Mesothelial cell of epicardium (in vitro differentiated cells): ENCODE measurements at regions not wholly inside any gene's neighbourhood (a gene's known extent, or its start where the extent isn't known, plus 50 kb on each side); places are given as distances from the start of the nearest gene placed in this dataset.
"Not testable (repeated sequence)": the region's sequence is repeated elsewhere in the genome, so short reads cannot be mapped to it uniquely, and the experiment has no call there.

Experiments
- DNase-seq, 2 experiments: peaks; one replicate each; pipeline ENCODE4 v3.0.0; 2021; ENCODE audit warnings: low spot score in 2 of 2; ENCODE audit not compliant: unreplicated experiment in 2 of 2
- H3K27ac Mint-ChIP-seq: 2 replicates; pipeline ENCODE4 v1.8.0; 2021; ENCODE audit warnings: mixed read lengths
- H3K27me3 Mint-ChIP-seq: 2 replicates; pipeline ENCODE4 v1.8.0; 2021; ENCODE audit warnings: low read depth, mixed read lengths
- H3K36me3 Mint-ChIP-seq: 2 replicates; pipeline ENCODE4 v1.8.0; 2021; ENCODE audit warnings: mixed read lengths
- H3K4me1 Mint-ChIP-seq: 2 replicates; pipeline ENCODE4 v1.8.0; 2021; ENCODE audit warnings: mixed read lengths
- H3K4me3 Mint-ChIP-seq: 2 replicates; pipeline ENCODE4 v1.8.0; 2021; ENCODE audit warnings: mild to moderate bottlenecking, moderate library complexity, mixed read lengths
- H3K9me3 Mint-ChIP-seq: 2 replicates; pipeline ENCODE4 v1.8.0; 2021; ENCODE audit warnings: mixed read lengths
- CTCF ChIP-seq: fragments of 200-600 bp; sonication (generic); IDR thresholded peaks from one replicate; pipeline ENCODE4 v1.5.0; 2021; ENCODE audit warnings: antibody characterized with exemption; ENCODE audit not compliant: unreplicated experiment

- H3K4me3 Mint-ChIP-seq = no peak overlapping the region
- no peak for TF ChIP-seq CTCF
- peaks cover 9% of the 10 kb centered on the region for H3K9me3 Mint-ChIP-seq
- no peaks in the 10 kb centered on the region for H3K36me3 Mint-ChIP-seq
- H3K27me3 Mint-ChIP-seq = no peaks in the 10 kb centered on the region
- no peak overlapping the region for H3K27ac Mint-ChIP-seq
- no peak for DNase-seq
- H3K4me1 Mint-ChIP-seq = no peaks in the 10 kb centered on the region
These were observed 57.2 kb downstream of the BMP15 start for GRCh38 chrX:50967736-50968135.

GRCh38 chrX:50968871-50969635, 58.5 kb downstream of the BMP15 start:
- H3K4me1 Mint-ChIP-seq, H3K36me3 Mint-ChIP-seq, H3K27ac Mint-ChIP-seq, H3K9me3 Mint-ChIP-seq, H3K27me3 Mint-ChIP-seq, H3K4me3 Mint-ChIP-seq, DNase-seq: not testable (repeated sequence)

GRCh38 chrX:50971395-50971794, 60.9 kb downstream of the BMP15 start:
- H3K4me3 Mint-ChIP-seq = no peak overlapping the region
- no peak overlapping the region for H3K27ac Mint-ChIP-seq
- peaks cover 7% of the 10 kb centered on the region for H3K9me3 Mint-ChIP-seq
- no peak for TF ChIP-seq CTCF
- H3K4me1 Mint-ChIP-seq = no peaks in the 10 kb centered on the region
- no peaks in the 10 kb centered on the region for H3K36me3 Mint-ChIP-seq
- no peaks in the 10 kb centered on the region for H3K27me3 Mint-ChIP-seq
- DNase-seq = no peak

- no peaks in the 10 kb centered on the region for H3K36me3 Mint-ChIP-seq
- peaks cover 10% of the 10 kb centered on the region for H3K9me3 Mint-ChIP-seq
- no peak for DNase-seq
- TF ChIP-seq CTCF = no peak
- no peak overlapping the region for H3K4me3 Mint-ChIP-seq
- H3K4me1 Mint-ChIP-seq = no peaks in the 10 kb centered on the region
- no peak overlapping the region for H3K27ac Mint-ChIP-seq
- H3K27me3 Mint-ChIP-seq = no peaks in the 10 kb centered on the region
These were observed 62.7 kb downstream of the BMP15 start for GRCh38 chrX:50973199-50973598.

GRCh38 chrX:50978920-50979682, 68.6 kb downstream of the BMP15 start:
- no peaks in the 10 kb centered on the region for H3K4me1 Mint-ChIP-seq
- DNase-seq = no peak
- no peaks in the 10 kb centered on the region for H3K36me3 Mint-ChIP-seq
- TF ChIP-seq CTCF = no peak
- H3K4me3 Mint-ChIP-seq = no peak overlapping the region
- no peaks in the 10 kb centered on the region for H3K27me3 Mint-ChIP-seq
- no peak overlapping the region for H3K27ac Mint-ChIP-seq
- H3K9me3 Mint-ChIP-seq = peaks cover 10% of the 10 kb centered on the region

- no peaks in the 10 kb centered on the region for H3K36me3 Mint-ChIP-seq
- no peak for TF ChIP-seq CTCF
- H3K9me3 Mint-ChIP-seq = peaks cover 14% of the 10 kb centered on the region
- no peaks in the 10 kb centered on the region for H3K27me3 Mint-ChIP-seq
- H3K4me3 Mint-ChIP-seq = no peak overlapping the region
- DNase-seq = no peak
- no peak overlapping the region for H3K27ac Mint-ChIP-seq
- no peaks in the 10 kb centered on the region for H3K4me1 Mint-ChIP-seq
These were observed 69.7 kb downstream of the BMP15 start for GRCh38 chrX:50980251-50980650.
